ENCODE measurements at regions not wholly inside any gene's neighbourhood (a gene's known extent, or its start where the extent isn't known, plus 50 kb on each side); places are given as distances from the start of the nearest gene placed in this dataset.

- TF ChIP-seq CTCF (IDR thresholded peaks at IDR 0.05; ENCODE audit: low read depth, low read length) (no peak), EZH2phosphoT487 (IDR thresholded peaks at IDR 0.05; ENCODE audit: low read depth) (no peak)
Measured at GRCh38 chr11:41660585-41660984, 201.1 kb upstream of the LRRC4C start.

All from OCI-LY3 (cell line).